Lower leg skin (tissue), 4 donors: ENCODE measurements at regions not wholly inside any gene's neighbourhood (a gene's known extent, or its start where the extent isn't known, plus 50 kb on each side); places are given as distances from the start of the nearest gene placed in this dataset.

ENCODE experiments used
- DNase-seq, 2 donors: peaks; one replicate each; pipeline ENCODE4 v3.0.0-alpha.2; 2019; ENCODE audit warnings: low spot score in 2 of 2
- H3K4me3 ChIP-seq: fragments of 200-600 bp; sonication (generic); 2 replicates; pipeline ENCODE4 v1.5.1; 2017; ENCODE audit warnings: mild to moderate bottlenecking, low read depth; ENCODE audit not compliant: poor library complexity, severe bottlenecking
- POLR2A ChIP-seq, 2 donors: fragments of 450-650 bp; IDR thresholded peaks; one replicate each; pipeline ENCODE4 v1.6.1; 2016 to 2017; ENCODE audit warnings: antibody characterized with exemption in 2 of 2, mild to moderate bottlenecking in 1 of 2, moderate library complexity in 1 of 2
- WGBS, 2 donors: methylation state at CpG; one replicate each; pipeline ENCODE4 v1.1.5; 2018; 5-methylcytosine and 5-hydroxymethylcytosine counted together
- intact Hi-C: fragments of 100-400 bp; cut with DNase I; formaldehyde crosslinking; loops from one replicate; pipeline ENCODE4 v1.15.0; 2023; ENCODE audit warnings: low total_unique reads
- TF ChIP-seq, protein P1 (sequence below), 3 donors: fragments of 450-650 bp; IDR thresholded peaks; one replicate each; pipeline ENCODE4 v1.5.1; 2016; ENCODE audit warnings: antibody characterized with exemption in 3 of 3, mild to moderate bottlenecking in 3 of 3, moderate library complexity in 2 of 3

DNA sequence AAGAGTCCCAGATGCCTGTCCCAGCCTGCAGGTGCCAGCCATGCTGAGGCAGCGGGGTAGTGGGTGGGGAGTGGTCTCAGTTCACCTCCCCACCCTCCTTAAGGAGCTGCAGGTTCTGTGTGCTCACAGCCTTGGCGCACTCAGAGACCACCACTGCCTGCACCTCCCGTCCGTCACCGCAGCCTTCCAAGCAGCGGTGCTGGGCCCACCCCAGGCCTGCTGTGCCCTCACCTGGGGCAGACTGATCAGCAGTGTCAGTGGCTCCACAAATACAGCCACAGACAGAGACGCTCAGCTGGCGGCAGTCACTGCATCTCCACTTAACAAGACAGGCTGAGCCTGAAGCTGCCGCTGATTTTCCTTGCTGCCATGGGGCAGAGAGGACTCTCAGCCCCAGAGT is 120.2 kb downstream of the RFLNA start:
- intact Hi-C loops: no loop called here
- TF ChIP-seq POLR2A (IDR thresholded peaks at IDR 0.05): no peak
- TF ChIP-seq, protein P1, sequence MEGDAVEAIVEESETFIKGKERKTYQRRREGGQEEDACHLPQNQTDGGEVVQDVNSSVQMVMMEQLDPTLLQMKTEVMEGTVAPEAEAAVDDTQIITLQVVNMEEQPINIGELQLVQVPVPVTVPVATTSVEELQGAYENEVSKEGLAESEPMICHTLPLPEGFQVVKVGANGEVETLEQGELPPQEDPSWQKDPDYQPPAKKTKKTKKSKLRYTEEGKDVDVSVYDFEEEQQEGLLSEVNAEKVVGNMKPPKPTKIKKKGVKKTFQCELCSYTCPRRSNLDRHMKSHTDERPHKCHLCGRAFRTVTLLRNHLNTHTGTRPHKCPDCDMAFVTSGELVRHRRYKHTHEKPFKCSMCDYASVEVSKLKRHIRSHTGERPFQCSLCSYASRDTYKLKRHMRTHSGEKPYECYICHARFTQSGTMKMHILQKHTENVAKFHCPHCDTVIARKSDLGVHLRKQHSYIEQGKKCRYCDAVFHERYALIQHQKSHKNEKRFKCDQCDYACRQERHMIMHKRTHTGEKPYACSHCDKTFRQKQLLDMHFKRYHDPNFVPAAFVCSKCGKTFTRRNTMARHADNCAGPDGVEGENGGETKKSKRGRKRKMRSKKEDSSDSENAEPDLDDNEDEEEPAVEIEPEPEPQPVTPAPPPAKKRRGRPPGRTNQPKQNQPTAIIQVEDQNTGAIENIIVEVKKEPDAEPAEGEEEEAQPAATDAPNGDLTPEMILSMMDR (IDR thresholded peaks at IDR 0.05): no peak
- no peak for DNase-seq
- H3K4me3 ChIP-seq: no peak overlapping the region
- WGBS, 2 donors: 89 to 90% methylated on average over 8 to 9 of the region's 9 CpGs

DNA sequence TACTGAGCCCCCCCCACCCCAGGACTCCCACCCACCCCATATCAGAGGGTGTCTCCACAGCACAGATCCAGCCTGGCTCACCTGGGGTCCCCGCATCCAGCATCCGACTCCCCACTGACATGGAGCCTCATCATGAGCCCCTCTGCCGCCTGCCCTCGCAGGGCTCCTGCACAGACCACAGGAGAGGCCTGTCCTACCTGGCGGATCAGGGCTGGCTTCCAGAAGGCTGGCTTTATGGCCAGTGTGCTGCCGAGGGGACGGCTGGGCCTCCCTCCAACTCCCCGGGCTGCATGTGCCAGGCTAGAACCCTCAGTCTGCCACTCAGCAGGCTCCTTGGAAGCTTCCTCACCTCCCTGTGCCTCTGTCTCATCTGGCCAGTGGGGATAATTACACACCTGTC is 119.0 kb downstream of the RFLNA start:
- intact Hi-C loops: no loop called here
- no peak for DNase-seq
- 67 to 86% methylated on average over 1 to 8 of the region's 8 CpGs for whole genome bisulfite sequencing, 2 donors
- no peak overlapping the region for H3K4me3 ChIP-seq
- TF ChIP-seq, protein P1 (IDR thresholded peaks at IDR 0.05): no peak
- no peak for TF ChIP-seq POLR2A (IDR thresholded peaks at IDR 0.05)

DNA sequence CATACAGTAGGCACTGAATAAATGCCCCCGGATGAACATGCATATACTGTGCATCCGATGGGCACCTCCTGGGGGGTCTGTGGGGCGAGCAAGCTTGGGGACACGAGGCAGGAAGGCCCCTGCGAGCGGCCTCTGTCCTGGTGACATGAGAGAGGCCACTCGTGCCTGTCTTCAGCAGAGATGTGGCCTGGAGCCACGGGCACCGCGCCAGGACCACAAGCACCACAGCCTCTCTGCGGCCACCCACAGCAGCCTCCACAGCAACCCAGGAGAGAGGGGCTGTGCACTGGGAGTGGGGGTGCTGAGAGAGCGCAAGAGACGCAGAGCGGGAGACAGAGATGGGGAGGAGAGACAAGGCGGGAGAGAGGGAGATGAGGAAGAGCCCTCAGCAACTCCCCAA is 118.5 kb downstream of the RFLNA start:
- no peak overlapping the region for H3K4me3 ChIP-seq
- WGBS, 2 donors: 61 to 65% methylated on average over 15 of the region's 15 CpGs
- DNase-seq: no peak
- intact Hi-C loops: no loop called here
- TF ChIP-seq, protein P1 (IDR thresholded peaks at IDR 0.05): no peak
- TF ChIP-seq POLR2A (IDR thresholded peaks at IDR 0.05): no peak

DNA sequence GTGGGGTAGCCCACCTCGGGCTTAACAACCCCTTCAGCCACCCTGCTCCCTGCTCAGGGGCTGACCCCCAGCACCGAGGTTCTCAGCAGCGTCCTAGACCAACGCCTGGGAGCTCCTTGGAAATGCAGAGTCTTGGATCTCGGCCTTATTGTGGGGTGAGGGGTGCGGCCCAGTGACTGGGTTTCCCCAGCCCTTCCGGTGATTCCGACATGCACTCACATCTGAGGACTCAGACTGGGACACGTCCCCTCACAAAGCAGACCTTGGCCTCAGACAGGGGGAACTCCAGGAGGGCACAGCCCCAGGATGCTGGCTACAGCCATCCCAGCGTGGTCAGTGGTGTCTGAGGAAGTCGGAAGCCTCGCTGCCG is 117.7 kb downstream of the RFLNA start:
- intact Hi-C loops: no loop called here
- no peak overlapping the region for H3K4me3 ChIP-seq
- TF ChIP-seq, protein P1 (IDR thresholded peaks at IDR 0.05): no peak
- TF ChIP-seq POLR2A (IDR thresholded peaks at IDR 0.05): no peak
- no peak for DNase-seq
- 46 to 71% methylated on average over 6 to 9 of the region's 13 CpGs for WGBS, 2 donors

DNA sequence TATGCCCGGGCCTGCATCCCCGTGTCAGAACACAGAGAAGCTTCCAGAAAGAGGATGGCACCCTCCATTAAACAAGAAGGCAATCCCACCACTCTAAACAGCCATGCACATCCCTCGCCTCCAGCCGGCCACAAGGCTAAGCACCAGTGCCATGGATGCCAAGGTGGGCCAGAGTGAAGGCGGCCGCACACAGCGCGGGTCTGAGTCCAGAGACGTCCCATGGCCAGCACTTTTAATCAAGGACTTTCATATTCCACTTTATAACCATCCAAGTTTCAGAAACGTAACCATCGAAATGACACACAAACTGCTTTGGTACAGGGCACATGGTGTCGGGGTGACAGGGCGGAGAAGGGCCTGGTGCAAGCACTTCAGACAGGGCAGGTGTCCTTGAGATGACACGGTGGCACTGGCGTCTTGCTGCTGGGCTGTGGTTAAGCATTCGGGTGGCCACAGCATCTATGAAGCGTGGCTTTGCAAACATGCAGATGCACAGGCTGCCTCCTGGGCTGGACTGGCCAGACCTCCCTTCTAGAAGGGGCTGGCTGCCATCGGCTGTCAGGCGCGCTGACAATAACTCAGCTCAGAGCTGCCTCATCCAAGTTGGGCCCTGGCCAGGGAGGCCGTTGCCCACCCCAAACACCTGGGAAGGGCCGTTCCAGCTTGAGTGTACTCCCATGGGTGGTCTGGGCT is 117.2 kb downstream of the RFLNA start:
- DNase-seq: no peak
- intact Hi-C loops: no loop called here
- no peak overlapping the region for H3K4me3 ChIP-seq
- TF ChIP-seq, protein P1 (IDR thresholded peaks at IDR 0.05): no peak
- no peak for TF ChIP-seq POLR2A (IDR thresholded peaks at IDR 0.05)
- WGBS, 2 donors: 68 to 70% methylated on average over 20 to 22 of the region's 22 CpGs
